ENCODE measurements at regions not wholly inside any gene's neighbourhood (a gene's known extent, or its start where the extent isn't known, plus 50 kb on each side); places are given as distances from the start of the nearest gene placed in this dataset.

- H3K4me3 ChIP-seq: no peak overlapping the region
- H3K79me2 ChIP-seq (ENCODE audit: low read depth): no peaks in the 10 kb centered on the region
- DNase-seq (ENCODE audit: low spot score): no peak
- no peak overlapping the region for H3K4me2 ChIP-seq
- Mint-ChIP-seq H3K9me3 (peaks cover 18% of the 10 kb centered on the region), H3K4me3 (no peak overlapping the region), H3K27me3 (ENCODE audit: insufficient read depth, low read depth) (peaks cover 2% of the 10 kb centered on the region), H3K27ac (no peak overlapping the region), H3K36me3 (no peaks in the 10 kb centered on the region), H3K4me1 (peaks cover 2% of the 10 kb centered on the region)
- no peaks in the 10 kb centered on the region for H3K27me3 ChIP-seq
- no peaks in the 10 kb centered on the region for H3K36me3 ChIP-seq
- H3K4me1 ChIP-seq: peaks cover 5% of the 10 kb centered on the region
- H4K20me1 ChIP-seq (ENCODE audit: low read depth): no peaks in the 10 kb centered on the region
- H3K27ac ChIP-seq: no peak overlapping the region
- TF ChIP-seq EZH2 (IDR thresholded peaks at IDR 0.05) (no peak), EZH2phosphoT487 (IDR thresholded peaks at IDR 0.05) (no peak)
- TF ChIP-seq, protein P1, sequence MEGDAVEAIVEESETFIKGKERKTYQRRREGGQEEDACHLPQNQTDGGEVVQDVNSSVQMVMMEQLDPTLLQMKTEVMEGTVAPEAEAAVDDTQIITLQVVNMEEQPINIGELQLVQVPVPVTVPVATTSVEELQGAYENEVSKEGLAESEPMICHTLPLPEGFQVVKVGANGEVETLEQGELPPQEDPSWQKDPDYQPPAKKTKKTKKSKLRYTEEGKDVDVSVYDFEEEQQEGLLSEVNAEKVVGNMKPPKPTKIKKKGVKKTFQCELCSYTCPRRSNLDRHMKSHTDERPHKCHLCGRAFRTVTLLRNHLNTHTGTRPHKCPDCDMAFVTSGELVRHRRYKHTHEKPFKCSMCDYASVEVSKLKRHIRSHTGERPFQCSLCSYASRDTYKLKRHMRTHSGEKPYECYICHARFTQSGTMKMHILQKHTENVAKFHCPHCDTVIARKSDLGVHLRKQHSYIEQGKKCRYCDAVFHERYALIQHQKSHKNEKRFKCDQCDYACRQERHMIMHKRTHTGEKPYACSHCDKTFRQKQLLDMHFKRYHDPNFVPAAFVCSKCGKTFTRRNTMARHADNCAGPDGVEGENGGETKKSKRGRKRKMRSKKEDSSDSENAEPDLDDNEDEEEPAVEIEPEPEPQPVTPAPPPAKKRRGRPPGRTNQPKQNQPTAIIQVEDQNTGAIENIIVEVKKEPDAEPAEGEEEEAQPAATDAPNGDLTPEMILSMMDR (IDR thresholded peaks at IDR 0.05): no peak
- H2AFZ ChIP-seq (replicated peaks): no peak overlapping the region
- no peaks in the 10 kb centered on the region for H3F3A ChIP-seq (ENCODE audit: low read depth)
- no peaks in the 10 kb centered on the region for H3K9me3 ChIP-seq (ENCODE audit: low read depth)
- no peak overlapping the region for H3K9ac ChIP-seq
These were observed 166.9 kb downstream of the ASMT start for GRCh38 chrX:1781766-1782165.

GRCh38 chrX:1784773-1785172, 169.9 kb downstream of the ASMT start:
- no peaks in the 10 kb centered on the region for H3K27me3 ChIP-seq
- DNase-seq (ENCODE audit: low spot score): no peak
- H3K36me3 ChIP-seq: no peaks in the 10 kb centered on the region
- no peaks in the 10 kb centered on the region for H3F3A ChIP-seq (ENCODE audit: low read depth)
- no peak overlapping the region for H3K27ac ChIP-seq
- no peaks in the 10 kb centered on the region for H3K79me2 ChIP-seq (ENCODE audit: low read depth)
- peaks cover 15% of the 10 kb centered on the region for H3K9me3 Mint-ChIP-seq
- H3K27ac Mint-ChIP-seq: no peak overlapping the region
- peaks cover 2% of the 10 kb centered on the region for H3K4me1 Mint-ChIP-seq
- H3K27me3 Mint-ChIP-seq (ENCODE audit: insufficient read depth, low read depth): peaks cover 2% of the 10 kb centered on the region
- no peak overlapping the region for H2AFZ ChIP-seq (replicated peaks)
- H3K9ac ChIP-seq: no peak overlapping the region
- TF ChIP-seq, protein P1 (IDR thresholded peaks at IDR 0.05): peak; percentile 27
- TF ChIP-seq EZH2phosphoT487 (IDR thresholded peaks at IDR 0.05): no peak
- no peaks in the 10 kb centered on the region for H4K20me1 ChIP-seq (ENCODE audit: low read depth)
- H3K36me3 Mint-ChIP-seq: no peaks in the 10 kb centered on the region
- peaks cover 5% of the 10 kb centered on the region for H3K4me1 ChIP-seq
- H3K4me3 ChIP-seq: no peak overlapping the region
- no peak overlapping the region for H3K4me3 Mint-ChIP-seq
- no peaks in the 10 kb centered on the region for H3K9me3 ChIP-seq (ENCODE audit: low read depth)
- no peak overlapping the region for H3K4me2 ChIP-seq

GRCh38 chrX:1788300-1788911, 173.5 kb downstream of the ASMT start:
- H3K9me3 ChIP-seq (ENCODE audit: low read depth): no peaks in the 10 kb centered on the region
- H3K27me3 ChIP-seq: no peaks in the 10 kb centered on the region
- no peak overlapping the region for H3K9ac ChIP-seq
- H4K20me1 ChIP-seq (ENCODE audit: low read depth): no peaks in the 10 kb centered on the region
- H3K27ac Mint-ChIP-seq: no peak overlapping the region
- no peak for DNase-seq (ENCODE audit: low spot score)
- no peaks in the 10 kb centered on the region for H3K36me3 ChIP-seq
- no peaks in the 10 kb centered on the region for H3F3A ChIP-seq (ENCODE audit: low read depth)
- no peak overlapping the region for H3K4me3 Mint-ChIP-seq
- no peak overlapping the region for H3K27ac ChIP-seq
- H2AFZ ChIP-seq (replicated peaks): no peak overlapping the region
- H3K4me1 Mint-ChIP-seq: no peaks in the 10 kb centered on the region
- H3K4me1 ChIP-seq: no peaks in the 10 kb centered on the region
- H3K4me2 ChIP-seq: no peak overlapping the region
- TF ChIP-seq, protein P1 (IDR thresholded peaks at IDR 0.05): no peak
- TF ChIP-seq EZH2phosphoT487 (IDR thresholded peaks at IDR 0.05) (no peak), EZH2 (IDR thresholded peaks at IDR 0.05) (no peak)
- H3K79me2 ChIP-seq (ENCODE audit: low read depth): no peaks in the 10 kb centered on the region
- H3K4me3 ChIP-seq: no peak overlapping the region
- H3K27me3 Mint-ChIP-seq (ENCODE audit: insufficient read depth, low read depth): peaks cover 8% of the 10 kb centered on the region
- no peaks in the 10 kb centered on the region for H3K36me3 Mint-ChIP-seq
- peaks cover 15% of the 10 kb centered on the region for H3K9me3 Mint-ChIP-seq

Measured in neural progenitor cell (in vitro differentiated cells).